NT2/D1 (cell line): ENCODE measurements at regions not wholly inside any gene's neighbourhood (a gene's known extent, or its start where the extent isn't known, plus 50 kb on each side); places are given as distances from the start of the nearest gene placed in this dataset.

Source experiments
- SUZ12 ChIP-seq: IDR thresholded peaks from 2 replicates; pipeline ENCODE4 v1.6.1; 2011; ENCODE audit not compliant: insufficient read length, insufficient read depth; ENCODE audit errors: extremely low read depth
- YY1 ChIP-seq: IDR thresholded peaks from 2 replicates; pipeline ENCODE4 v1.6.1; 2011; ENCODE audit not compliant: insufficient read length, insufficient read depth
- ZNF274 ChIP-seq: IDR thresholded peaks from 2 replicates; pipeline ENCODE4 v1.6.1; 2011; ENCODE audit warnings: mild to moderate bottlenecking, low read depth, low read length

- TF ChIP-seq YY1 (no peak), ZNF274 (no peak), SUZ12 (no peak)
Measured at GRCh38 chr9:107389617-107390071, 99.9 kb downstream of the KLF4 start.
